AG09319 (cell line): ENCODE measurements at regions not wholly inside any gene's neighbourhood (a gene's known extent, or its start where the extent isn't known, plus 50 kb on each side); places are given as distances from the start of the nearest gene placed in this dataset.

ENCODE experiments used
- DNase-seq: peaks from one replicate; pipeline ENCODE4 v3.0.0-alpha.2; 2010; ENCODE audit warnings: low read depth; ENCODE audit errors: extremely low read depth
- CTCF ChIP-seq: IDR thresholded peaks from 2 replicates; pipeline ENCODE4 v1.5.1; 2011; ENCODE audit warnings: low read depth, mild to moderate bottlenecking, inconsistent platforms, low read length, moderate library complexity

GRCh38 chr2:7239078-7239477, 321.9 kb downstream of the RNF144A start:
- DNase-seq = no peak
- no peak for TF ChIP-seq CTCF

- no peak for TF ChIP-seq CTCF
- DNase-seq = no peak
These were observed 324.0 kb downstream of the RNF144A start for GRCh38 chr2:7241041-7241745.

- no peak for DNase-seq
- TF ChIP-seq CTCF = no peak
These were observed 325.1 kb downstream of the RNF144A start for GRCh38 chr2:7242189-7242867.

- DNase-seq = no peak
- no peak for TF ChIP-seq CTCF
These were observed 326.1 kb downstream of the RNF144A start for GRCh38 chr2:7243276-7243675.

GRCh38 chr2:7256377-7256776, 339.2 kb downstream of the RNF144A start:
- no peak for DNase-seq
- no peak for TF ChIP-seq CTCF

GRCh38 chr2:7262727-7263126, 345.5 kb downstream of the RNF144A start:
- no peak for TF ChIP-seq CTCF
- DNase-seq = no peak

GRCh38 chr2:7264791-7265190, 347.6 kb downstream of the RNF144A start:
- DNase-seq = no peak
- TF ChIP-seq CTCF = no peak
